Body of pancreas (tissue), 4 donors: ENCODE measurements at regions not wholly inside any gene's neighbourhood (a gene's known extent, or its start where the extent isn't known, plus 50 kb on each side); places are given as distances from the start of the nearest gene placed in this dataset.

Experiments
- POLR2A ChIP-seq, 3 donors: fragments of 450-650 bp; IDR thresholded peaks; one replicate each; pipeline ENCODE4 v1.6.1; 2016; ENCODE audit warnings: antibody characterized with exemption in 3 of 3, mild to moderate bottlenecking in 2 of 3
- TF ChIP-seq, protein P1 (sequence below), 7 experiments: fragments of 450-650 bp in 4 of 7; fragments of 200-600 bp in 3 of 7; sonication (generic) in 3 of 7; IDR thresholded peaks; one replicate each; pipeline ENCODE4 v1.5.1; 2016 to 2019; ENCODE audit warnings: antibody characterized with exemption in 7 of 7

DNA sequence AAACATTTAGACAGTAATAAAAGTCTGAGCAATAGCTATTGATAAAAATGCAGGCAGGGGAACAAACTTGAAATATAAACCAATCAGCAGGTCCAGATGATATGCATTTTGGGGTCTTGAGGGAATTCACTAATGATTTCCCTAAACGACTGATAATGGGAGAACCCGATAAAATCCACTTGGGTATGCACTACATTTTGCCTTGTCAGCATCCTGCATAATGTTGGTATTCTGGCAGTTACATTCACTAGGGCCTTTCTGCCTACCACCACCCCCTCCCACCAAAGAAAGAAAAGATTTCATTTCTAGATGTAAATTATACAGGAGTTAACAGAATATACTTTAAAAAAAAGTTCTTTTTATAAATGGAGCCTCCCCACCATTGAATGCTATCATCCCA is 63.5 kb upstream of the IL1RAPL2 start:
- TF ChIP-seq, protein P1, sequence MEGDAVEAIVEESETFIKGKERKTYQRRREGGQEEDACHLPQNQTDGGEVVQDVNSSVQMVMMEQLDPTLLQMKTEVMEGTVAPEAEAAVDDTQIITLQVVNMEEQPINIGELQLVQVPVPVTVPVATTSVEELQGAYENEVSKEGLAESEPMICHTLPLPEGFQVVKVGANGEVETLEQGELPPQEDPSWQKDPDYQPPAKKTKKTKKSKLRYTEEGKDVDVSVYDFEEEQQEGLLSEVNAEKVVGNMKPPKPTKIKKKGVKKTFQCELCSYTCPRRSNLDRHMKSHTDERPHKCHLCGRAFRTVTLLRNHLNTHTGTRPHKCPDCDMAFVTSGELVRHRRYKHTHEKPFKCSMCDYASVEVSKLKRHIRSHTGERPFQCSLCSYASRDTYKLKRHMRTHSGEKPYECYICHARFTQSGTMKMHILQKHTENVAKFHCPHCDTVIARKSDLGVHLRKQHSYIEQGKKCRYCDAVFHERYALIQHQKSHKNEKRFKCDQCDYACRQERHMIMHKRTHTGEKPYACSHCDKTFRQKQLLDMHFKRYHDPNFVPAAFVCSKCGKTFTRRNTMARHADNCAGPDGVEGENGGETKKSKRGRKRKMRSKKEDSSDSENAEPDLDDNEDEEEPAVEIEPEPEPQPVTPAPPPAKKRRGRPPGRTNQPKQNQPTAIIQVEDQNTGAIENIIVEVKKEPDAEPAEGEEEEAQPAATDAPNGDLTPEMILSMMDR (IDR thresholded peaks at IDR 0.05): no peak
- TF ChIP-seq POLR2A (IDR thresholded peaks at IDR 0.05): no peak
